ENCODE measurements at regions not wholly inside any gene's neighbourhood (a gene's known extent, or its start where the extent isn't known, plus 50 kb on each side); places are given as distances from the start of the nearest gene placed in this dataset.

DNA sequence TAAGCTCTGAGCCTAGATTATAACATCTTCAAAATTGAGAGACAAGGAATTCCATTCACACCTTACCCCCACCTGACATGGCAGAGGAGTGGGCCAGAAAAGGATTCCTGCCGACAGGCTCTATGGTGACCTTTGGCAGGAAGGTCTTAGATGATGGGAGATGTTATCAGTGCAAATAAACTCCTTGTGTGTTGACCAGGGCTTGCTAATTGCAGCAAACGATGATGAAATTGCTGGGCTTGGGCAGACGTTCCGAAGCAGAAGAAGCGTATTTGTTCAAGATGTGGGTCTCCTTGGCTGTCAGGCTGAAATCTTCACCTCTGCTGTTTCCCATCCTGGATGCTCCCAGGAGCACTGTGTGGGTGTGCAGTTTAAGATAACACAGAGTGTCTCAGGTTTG lies 183.7 kb upstream of the CADM1 start:
- no peak for TF ChIP-seq EZH2phosphoT487 (IDR thresholded peaks at IDR 0.05; ENCODE audit: borderline replicate concordance, low read depth)
- TF ChIP-seq CTCF (IDR thresholded peaks at IDR 0.05), result no peak
- no peak for TF ChIP-seq POLR2AphosphoS5 (IDR thresholded peaks at IDR 0.05; ENCODE audit: low read depth, low read length)
- no peak for TF ChIP-seq RCOR1 (IDR thresholded peaks at IDR 0.05; ENCODE audit: low read length)
- TF ChIP-seq YY1 (IDR thresholded peaks at IDR 0.05; ENCODE audit: low read depth), result no peak
- no peak for TF ChIP-seq FOSL2 (IDR thresholded peaks at IDR 0.05; ENCODE audit: borderline replicate concordance, low read depth)

All from SK-N-SH (cell line).